Neural cell (in vitro differentiated cells): ENCODE measurements at regions not wholly inside any gene's neighbourhood (a gene's known extent, or its start where the extent isn't known, plus 50 kb on each side); places are given as distances from the start of the nearest gene placed in this dataset.
"Not testable (repeated sequence)": the region's sequence is repeated elsewhere in the genome, so short reads cannot be mapped to it uniquely, and the experiment has no call there.

Experiments used
- H2AFZ ChIP-seq: fragments of 200-600, 300-800 bp; sonication (generic), shearing (Covaris generic); 2 replicates; pipeline ENCODE4 v1.6.0; 2014; ENCODE audit warnings: low read depth, mild to moderate bottlenecking, antibody characterized with exemption, low read length, moderate library complexity
- H3F3A ChIP-seq: fragments of 200-600 bp; shearing (Covaris generic); 2 replicates; pipeline ENCODE4 v1.6.1; 2016; ENCODE audit warnings: mild to moderate bottlenecking, moderate library complexity, mixed read lengths, antibody characterized with exemption, low read length; ENCODE audit not compliant: insufficient read depth, poor library complexity, severe bottlenecking
- H3K27ac ChIP-seq: fragments of 200-600, 300-800 bp; sonication (generic), shearing (Covaris generic); 2 replicates; pipeline ENCODE4 v1.5.1; 2014; ENCODE audit warnings: mild to moderate bottlenecking, low read length, moderate library complexity
- H3K27me3 ChIP-seq: fragments of 300-800, 200-600 bp; sonication (generic), shearing (Covaris generic); 2 replicates; pipeline ENCODE4 v1.6.0; 2014; ENCODE audit warnings: mild to moderate bottlenecking, low read depth, low read length, moderate library complexity; ENCODE audit not compliant: insufficient read depth
- H3K36me3 ChIP-seq: fragments of 300-800, 200-600 bp; sonication (generic), shearing (Covaris generic); 2 replicates; pipeline ENCODE4 v1.5.1; 2014; ENCODE audit warnings: mild to moderate bottlenecking, antibody characterized with exemption, low read length, moderate library complexity; ENCODE audit not compliant: insufficient read depth
- H3K4me2 ChIP-seq: fragments of 300-800, 200-600 bp; sonication (generic), shearing (Covaris generic); 2 replicates; pipeline ENCODE4 v1.6.0; 2014; ENCODE audit warnings: mild to moderate bottlenecking, low read length
- H3K4me3 ChIP-seq: fragments of 300-800, 200-600 bp; sonication (generic), shearing (Covaris generic); 2 replicates; pipeline ENCODE4 v1.5.1; 2014; ENCODE audit warnings: mild to moderate bottlenecking, low read length, moderate library complexity
- H3K79me2 ChIP-seq: fragments of 200-600 bp; shearing (Covaris generic); replicated peaks from 2 replicates; pipeline ENCODE4 v1.6.0; 2014; ENCODE audit warnings: mild to moderate bottlenecking, low read length, moderate library complexity; ENCODE audit not compliant: insufficient read depth
- H3K9ac ChIP-seq: fragments of 300-800, 200-600 bp; sonication (generic), shearing (Covaris generic); 2 replicates; pipeline ENCODE4 v1.6.1; 2016; ENCODE audit warnings: mild to moderate bottlenecking, low read length, mixed read lengths
- H3K9me2 ChIP-seq: fragments of 200-600 bp; shearing (Covaris generic); 2 replicates; pipeline ENCODE4 v1.6.1; 2016; ENCODE audit warnings: mild to moderate bottlenecking, low read length, mixed read lengths; ENCODE audit not compliant: insufficient read depth
- H3K9me3 ChIP-seq: fragments of 200-600, 300-800 bp; sonication (generic), shearing (Covaris generic); 2 replicates; pipeline ENCODE4 v1.6.1; 2016; ENCODE audit warnings: mild to moderate bottlenecking, mixed run types, low read length, moderate library complexity, mixed read lengths
- H4K20me1 ChIP-seq: fragments of 200-600 bp; shearing (Covaris generic); 2 replicates; pipeline ENCODE4 v1.6.1; 2016; ENCODE audit warnings: mild to moderate bottlenecking, mixed run types; ENCODE audit not compliant: insufficient read depth
- CTCF ChIP-seq: fragments of 450-650 bp; IDR thresholded peaks from 2 replicates; pipeline ENCODE4 v1.5.1; 2014; ENCODE audit warnings: antibody characterized with exemption, mild to moderate bottlenecking, moderate library complexity; ENCODE audit not compliant: poor library complexity, severe bottlenecking
- EP300 ChIP-seq: fragments of 450-650 bp; conservative IDR thresholded peaks from 2 replicates; pipeline ENCODE4 v1.6.1; 2014; ENCODE audit warnings: antibody characterized with exemption, mild to moderate bottlenecking, moderate library complexity; ENCODE audit not compliant: poor library complexity, severe bottlenecking
- EZH2 ChIP-seq: fragments of 200-600, 300-800 bp; shearing (Covaris generic), sonication (generic); IDR thresholded peaks from 2 replicates; pipeline ENCODE4 v1.6.1; 2014; ENCODE audit warnings: antibody characterized with exemption, low read length, borderline replicate concordance, mild to moderate bottlenecking; ENCODE audit not compliant: insufficient read depth, poor library complexity, severe bottlenecking
- MXI1 ChIP-seq: fragments of 450-650 bp; conservative IDR thresholded peaks from 2 replicates; pipeline ENCODE4 v1.6.1; 2014; ENCODE audit warnings: antibody characterized with exemption, mild to moderate bottlenecking; ENCODE audit not compliant: poor library complexity, severe bottlenecking
- POLR2AphosphoS5 ChIP-seq: IDR thresholded peaks from 2 replicates; pipeline ENCODE4 v1.6.1; 2012
- RAD21 ChIP-seq: fragments of 450-650 bp; conservative IDR thresholded peaks from 2 replicates; pipeline ENCODE4 v1.6.1; 2014; ENCODE audit warnings: antibody characterized with exemption, mild to moderate bottlenecking, moderate library complexity
- REST ChIP-seq: IDR thresholded peaks from 2 replicates; pipeline ENCODE4 v1.6.1; 2012; ENCODE audit warnings: borderline replicate concordance
- SMC3 ChIP-seq: fragments of 450-650 bp; conservative IDR thresholded peaks from 2 replicates; pipeline ENCODE4 v1.6.1; 2014; ENCODE audit warnings: antibody characterized with exemption, mild to moderate bottlenecking, moderate library complexity; ENCODE audit not compliant: poor library complexity
- TAF1 ChIP-seq: IDR thresholded peaks from 2 replicates; pipeline ENCODE4 v1.6.1; 2012; ENCODE audit warnings: low read depth

DNA sequence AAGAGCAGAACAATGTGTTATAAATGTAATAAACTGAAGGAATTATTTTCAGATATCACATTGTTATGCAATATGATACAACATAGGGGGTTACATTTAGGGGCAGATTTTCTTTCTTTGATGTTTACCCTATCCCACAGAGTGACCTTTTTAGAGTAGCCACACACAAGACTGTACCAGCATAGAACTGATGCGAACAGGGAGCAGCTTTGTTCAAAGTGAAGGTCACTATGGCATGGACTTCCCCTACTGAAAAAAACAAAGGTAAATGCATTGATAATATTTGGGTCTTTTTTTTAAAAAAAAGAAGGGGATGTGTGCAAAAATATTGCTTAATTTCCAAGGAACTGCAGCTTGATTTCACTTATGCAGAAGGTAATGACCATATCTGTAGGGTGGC, 1354.9 kb downstream of the SUCLG1 start:
- TF ChIP-seq REST (no peak), MXI1 (no peak), EZH2 (no peak), RAD21 (no peak), POLR2AphosphoS5 (no peak), CTCF (no peak), EP300 (no peak), TAF1 (no peak), SMC3 (no peak)
- Histone ChIP-seq H3K27ac (no peak overlapping the region), H3K9ac (no peak overlapping the region)

GRCh38 chr2:83103613-83104012, 1355.5 kb downstream of the SUCLG1 start:
- Histone ChIP-seq H3K4me3 (no peak overlapping the region), H3K27me3 (no peaks in the 10 kb centered on the region), H3K9me3 (no peaks in the 10 kb centered on the region), H4K20me1 (no peaks in the 10 kb centered on the region), H3K9ac (no peak overlapping the region), H3K9me2 (no peaks in the 10 kb centered on the region), H3K36me3 (no peaks in the 10 kb centered on the region), H2AFZ (no peak overlapping the region), H3K79me2 (no peaks in the 10 kb centered on the region), H3K27ac (no peak overlapping the region), H3K4me2 (no peak overlapping the region), H3F3A (no peaks in the 10 kb centered on the region)
- TF ChIP-seq SMC3 (no peak), RAD21 (no peak), POLR2AphosphoS5 (no peak), MXI1 (no peak), TAF1 (no peak), CTCF (no peak), EZH2 (no peak), EP300 (no peak), REST (no peak)

More for the DNA sequence above, 1354.9 kb downstream of the SUCLG1 start:
- Histone ChIP-seq H3K36me3 (no peaks in the 10 kb centered on the region), H2AFZ (no peak overlapping the region), H3K9me3 (no peaks in the 10 kb centered on the region), H3K27me3 (no peaks in the 10 kb centered on the region), H3K79me2 (no peaks in the 10 kb centered on the region), H3K9me2 (no peaks in the 10 kb centered on the region), H3K4me3 (no peak overlapping the region), H4K20me1 (no peaks in the 10 kb centered on the region), H3K4me2 (no peak overlapping the region), H3F3A (no peaks in the 10 kb centered on the region)

DNA sequence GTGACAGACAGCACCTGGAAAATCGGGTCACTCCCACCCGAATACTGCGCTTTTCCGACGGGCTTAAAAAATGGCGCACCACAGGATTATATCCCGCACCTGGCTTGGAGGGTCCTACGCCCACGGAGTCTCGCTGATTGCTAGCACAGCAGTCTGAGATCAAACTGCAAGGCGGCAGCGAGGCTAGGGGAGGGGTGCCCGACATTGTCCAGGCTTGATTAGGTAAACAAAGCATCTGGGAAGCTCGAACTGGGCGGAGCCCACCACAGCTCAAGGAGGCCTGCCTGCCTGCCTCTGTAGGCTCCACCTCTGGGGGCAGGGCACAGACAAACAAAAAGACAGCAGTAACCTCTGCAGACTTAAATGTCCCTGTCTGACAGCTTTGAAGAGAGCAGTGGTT, 1370.0 kb downstream of the SUCLG1 start:
- H4K20me1 ChIP-seq, H3K9me3 ChIP-seq, H3K9ac ChIP-seq, H3K27me3 ChIP-seq, H2AFZ ChIP-seq, H3K4me3 ChIP-seq, H3K27ac ChIP-seq, H3K79me2 ChIP-seq, H3K4me2 ChIP-seq, H3K9me2 ChIP-seq, H3K36me3 ChIP-seq, H3F3A ChIP-seq: not testable (repeated sequence)
